GM12892 (cell line): ENCODE measurements at regions not wholly inside any gene's neighbourhood (a gene's known extent, or its start where the extent isn't known, plus 50 kb on each side); places are given as distances from the start of the nearest gene placed in this dataset.
"Not testable (repeated sequence)": the region's sequence is repeated elsewhere in the genome, so short reads cannot be mapped to it uniquely, and the experiment has no call there.

Experiments
- POLR2A ChIP-seq: IDR thresholded peaks from 2 replicates; pipeline ENCODE4 v1.6.1; 2011; ENCODE audit warnings: low read depth, low read length, control low read depth
- POLR2AphosphoS5 ChIP-seq: IDR thresholded peaks from 2 replicates; pipeline ENCODE4 v1.6.1; 2011; ENCODE audit warnings: low read depth, low read length, control low read depth
- TAF1 ChIP-seq: IDR thresholded peaks from 2 replicates; pipeline ENCODE4 v1.6.1; 2011; ENCODE audit warnings: low read depth, mild to moderate bottlenecking, control low read depth, low read length, borderline replicate concordance

- TF ChIP-seq POLR2AphosphoS5, POLR2A, TAF1: not testable (repeated sequence)
Measured at GRCh38 chr4:150015910-150016309, 62.3 kb upstream of the DCLK2 start.
